Upper lobe of left lung (tissue), 4 donors: ENCODE measurements at regions not wholly inside any gene's neighbourhood (a gene's known extent, or its start where the extent isn't known, plus 50 kb on each side); places are given as distances from the start of the nearest gene placed in this dataset.

Experiments used
- EP300 ChIP-seq, 4 donors: sonication (generic); formaldehyde crosslinking; IDR thresholded peaks; one replicate each; pipeline ENCODE4 v1.5.1; 2017; ENCODE audit warnings: antibody characterized with exemption in 4 of 4, control low read depth in 2 of 4
- POLR2A ChIP-seq, 4 donors: fragments of 450-650 bp; IDR thresholded peaks; one replicate each; pipeline ENCODE4 v1.5.1; 2016 to 2017; ENCODE audit warnings: antibody characterized with exemption in 4 of 4, mild to moderate bottlenecking in 2 of 4
- TF ChIP-seq, protein P1 (sequence below), 6 experiments: fragments of 450-650 bp in 4 of 6; fragments of 200-600 bp in 2 of 6; sonication (generic) in 2 of 6; IDR thresholded peaks; one replicate each; pipeline ENCODE4 v1.5.1; 2016 to 2019; ENCODE audit warnings: antibody characterized with exemption in 6 of 6

DNA sequence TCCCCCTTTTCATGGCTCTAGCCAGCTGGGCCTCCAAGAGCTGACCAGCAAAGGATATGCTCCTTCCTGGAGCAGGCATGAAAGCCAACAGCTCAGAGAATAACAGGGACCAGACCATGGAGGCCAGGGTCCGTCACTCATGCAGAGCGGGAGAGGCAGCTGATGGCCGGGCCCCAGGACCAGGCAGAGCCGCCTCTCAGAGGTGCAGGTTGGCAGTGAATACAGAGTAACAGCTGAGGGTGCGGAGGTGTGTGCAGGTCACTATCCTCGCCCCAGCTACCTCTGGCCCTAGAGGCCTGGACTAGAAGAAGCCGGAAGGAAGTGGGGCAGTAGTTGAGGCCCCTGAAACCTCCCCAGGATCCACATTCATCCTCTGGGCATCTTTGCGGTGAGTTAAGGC is 1377.3 kb downstream of the TBC1D22A start:
- TF ChIP-seq, protein P1, sequence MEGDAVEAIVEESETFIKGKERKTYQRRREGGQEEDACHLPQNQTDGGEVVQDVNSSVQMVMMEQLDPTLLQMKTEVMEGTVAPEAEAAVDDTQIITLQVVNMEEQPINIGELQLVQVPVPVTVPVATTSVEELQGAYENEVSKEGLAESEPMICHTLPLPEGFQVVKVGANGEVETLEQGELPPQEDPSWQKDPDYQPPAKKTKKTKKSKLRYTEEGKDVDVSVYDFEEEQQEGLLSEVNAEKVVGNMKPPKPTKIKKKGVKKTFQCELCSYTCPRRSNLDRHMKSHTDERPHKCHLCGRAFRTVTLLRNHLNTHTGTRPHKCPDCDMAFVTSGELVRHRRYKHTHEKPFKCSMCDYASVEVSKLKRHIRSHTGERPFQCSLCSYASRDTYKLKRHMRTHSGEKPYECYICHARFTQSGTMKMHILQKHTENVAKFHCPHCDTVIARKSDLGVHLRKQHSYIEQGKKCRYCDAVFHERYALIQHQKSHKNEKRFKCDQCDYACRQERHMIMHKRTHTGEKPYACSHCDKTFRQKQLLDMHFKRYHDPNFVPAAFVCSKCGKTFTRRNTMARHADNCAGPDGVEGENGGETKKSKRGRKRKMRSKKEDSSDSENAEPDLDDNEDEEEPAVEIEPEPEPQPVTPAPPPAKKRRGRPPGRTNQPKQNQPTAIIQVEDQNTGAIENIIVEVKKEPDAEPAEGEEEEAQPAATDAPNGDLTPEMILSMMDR (IDR thresholded peaks at IDR 0.05) = no peak
- no peak for TF ChIP-seq EP300 (IDR thresholded peaks at IDR 0.05)
- TF ChIP-seq POLR2A (IDR thresholded peaks at IDR 0.05) = no peak
